ENCODE measurements at regions not wholly inside any gene's neighbourhood (a gene's known extent, or its start where the extent isn't known, plus 50 kb on each side); places are given as distances from the start of the nearest gene placed in this dataset.

DNA sequence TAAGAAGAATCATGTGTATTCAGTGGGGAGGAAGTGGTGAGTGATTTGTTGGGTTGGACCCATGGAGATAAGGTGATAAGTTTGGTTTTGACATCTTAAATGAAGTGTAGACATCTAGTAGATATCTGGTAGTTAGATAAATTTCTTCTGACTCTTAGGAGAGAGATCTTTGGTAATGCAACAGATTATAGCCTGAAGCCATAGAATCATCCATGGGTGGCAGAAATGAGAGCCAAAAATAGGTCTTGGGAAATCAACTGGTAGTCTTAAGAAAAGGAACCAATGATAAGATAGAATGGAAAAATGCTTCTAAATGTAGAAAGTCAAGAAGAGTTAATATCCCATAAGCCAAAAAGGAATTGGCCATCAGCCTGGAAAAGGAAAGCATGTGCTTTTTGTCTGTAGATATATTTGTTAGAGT is 532.7 kb upstream of the GRAMD2B start:
- TF ChIP-seq, protein P1, sequence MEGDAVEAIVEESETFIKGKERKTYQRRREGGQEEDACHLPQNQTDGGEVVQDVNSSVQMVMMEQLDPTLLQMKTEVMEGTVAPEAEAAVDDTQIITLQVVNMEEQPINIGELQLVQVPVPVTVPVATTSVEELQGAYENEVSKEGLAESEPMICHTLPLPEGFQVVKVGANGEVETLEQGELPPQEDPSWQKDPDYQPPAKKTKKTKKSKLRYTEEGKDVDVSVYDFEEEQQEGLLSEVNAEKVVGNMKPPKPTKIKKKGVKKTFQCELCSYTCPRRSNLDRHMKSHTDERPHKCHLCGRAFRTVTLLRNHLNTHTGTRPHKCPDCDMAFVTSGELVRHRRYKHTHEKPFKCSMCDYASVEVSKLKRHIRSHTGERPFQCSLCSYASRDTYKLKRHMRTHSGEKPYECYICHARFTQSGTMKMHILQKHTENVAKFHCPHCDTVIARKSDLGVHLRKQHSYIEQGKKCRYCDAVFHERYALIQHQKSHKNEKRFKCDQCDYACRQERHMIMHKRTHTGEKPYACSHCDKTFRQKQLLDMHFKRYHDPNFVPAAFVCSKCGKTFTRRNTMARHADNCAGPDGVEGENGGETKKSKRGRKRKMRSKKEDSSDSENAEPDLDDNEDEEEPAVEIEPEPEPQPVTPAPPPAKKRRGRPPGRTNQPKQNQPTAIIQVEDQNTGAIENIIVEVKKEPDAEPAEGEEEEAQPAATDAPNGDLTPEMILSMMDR (IDR thresholded peaks at IDR 0.05; ENCODE audit: low read depth, low read length, missing control alignments): no peak
- no peak for DNase-seq (ENCODE audit: low read depth)
- in situ Hi-C loops (cut with HindIII; ENCODE audit: low sequenced_read_pairs): no loop called here
- no peak overlapping the region for H3K4me3 ChIP-seq (ENCODE audit: low read depth, low read length)

DNA sequence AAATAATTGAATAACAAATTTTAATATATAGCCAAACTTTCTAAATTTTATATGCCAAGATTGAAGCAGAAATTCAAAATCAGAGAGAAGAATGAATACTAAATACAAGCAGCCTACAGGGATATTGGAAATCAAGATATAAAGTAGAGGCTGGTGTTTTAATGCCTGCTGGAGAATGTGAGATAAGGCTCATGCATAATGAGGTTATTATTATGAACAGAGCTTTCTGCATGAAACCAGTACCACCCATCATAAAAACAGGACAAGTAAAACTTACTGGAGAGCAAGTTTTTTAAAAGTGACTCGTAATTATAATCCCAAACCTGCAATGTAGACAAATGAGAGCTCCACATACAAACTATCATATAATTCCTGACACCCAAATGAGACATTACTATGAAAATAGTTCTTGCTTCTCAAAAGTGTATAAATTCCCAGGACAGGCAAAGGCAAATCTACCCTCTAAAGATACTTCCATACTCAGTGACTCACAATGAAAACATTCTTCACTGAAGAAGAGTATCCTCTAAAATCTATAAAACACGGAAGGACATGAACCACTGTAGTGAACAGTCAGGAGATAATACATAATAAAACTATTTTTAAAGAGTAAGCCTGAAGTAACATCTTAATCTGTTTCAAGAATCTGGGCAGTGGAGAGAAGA is 532.0 kb upstream of the GRAMD2B start:
- DNase-seq (ENCODE audit: low read depth): no peak
- TF ChIP-seq, protein P1 (IDR thresholded peaks at IDR 0.05; ENCODE audit: low read depth, low read length, missing control alignments): no peak
- H3K4me3 ChIP-seq (ENCODE audit: low read depth, low read length): no peak overlapping the region
- in situ Hi-C loops (cut with HindIII; ENCODE audit: low sequenced_read_pairs): no loop called here

DNA sequence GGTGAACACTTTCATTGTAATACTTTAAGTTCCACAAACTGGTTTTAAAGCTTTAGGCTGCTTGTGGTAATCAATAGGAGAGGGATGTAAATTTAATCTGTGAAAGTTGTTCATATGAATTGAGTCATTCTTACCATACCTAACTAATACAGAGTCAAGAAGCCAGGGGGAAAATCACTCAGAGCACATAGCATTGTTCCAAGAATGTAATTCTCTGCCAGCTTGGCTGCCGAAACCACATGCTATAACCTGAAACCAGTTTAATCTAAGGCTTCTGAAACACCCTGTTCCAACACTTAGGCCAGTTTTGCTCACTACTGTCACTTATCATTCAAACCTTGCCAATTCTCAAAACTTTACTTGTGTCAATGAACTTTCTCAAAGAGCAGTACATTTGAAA is 528.8 kb upstream of the GRAMD2B start:
- DNase-seq (ENCODE audit: low read depth): peak; percentile 58
- TF ChIP-seq, protein P1 (IDR thresholded peaks at IDR 0.05; ENCODE audit: low read depth, low read length, missing control alignments): no peak

DNA sequence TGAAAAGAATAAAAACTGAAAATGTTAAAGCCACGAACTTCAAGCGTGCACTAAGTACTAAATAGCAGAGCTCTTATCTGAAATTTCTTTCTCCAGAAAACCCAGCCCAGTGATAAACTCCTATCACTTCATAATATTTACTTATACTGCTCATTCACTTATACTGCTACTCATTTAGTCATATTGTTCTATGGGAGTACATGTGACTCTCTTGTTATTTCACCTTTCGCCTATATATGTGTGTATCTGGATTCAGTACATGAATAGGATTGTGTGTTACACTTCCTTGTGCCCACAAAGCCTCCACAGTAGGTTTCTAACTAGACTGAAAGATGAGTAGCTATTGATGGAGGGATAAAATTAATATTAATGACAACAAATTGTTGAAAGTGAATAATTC is 526.8 kb upstream of the GRAMD2B start:
- in situ Hi-C loops (cut with HindIII; ENCODE audit: low sequenced_read_pairs): no loop called here
- DNase-seq (ENCODE audit: low read depth): no peak
- TF ChIP-seq, protein P1 (IDR thresholded peaks at IDR 0.05; ENCODE audit: low read depth, low read length, missing control alignments): no peak
- no peak overlapping the region for H3K4me3 ChIP-seq (ENCODE audit: low read depth, low read length)

More for the DNA sequence above, 528.8 kb upstream of the GRAMD2B start:
- no peak overlapping the region for H3K4me3 ChIP-seq (ENCODE audit: low read depth, low read length)
- in situ Hi-C loops (cut with HindIII; ENCODE audit: low sequenced_read_pairs): no loop called here

DNA sequence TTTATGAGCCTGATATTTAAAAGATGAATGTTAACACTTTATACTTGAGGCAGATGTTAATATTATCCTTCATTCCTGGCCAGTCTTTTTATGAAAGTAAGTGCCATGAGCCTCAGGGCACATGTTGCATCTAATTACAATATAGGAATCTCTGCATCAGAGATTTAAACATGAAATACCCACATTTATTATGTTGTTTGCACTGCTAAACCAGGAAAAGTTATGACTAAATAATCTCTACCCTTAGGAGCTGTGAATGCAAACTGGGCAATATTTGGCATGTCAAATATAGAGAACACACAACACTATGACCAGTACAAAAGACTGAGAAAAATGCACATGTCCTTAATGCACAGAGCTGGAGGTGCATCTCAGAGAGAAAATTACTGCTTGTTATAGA is 526.1 kb upstream of the GRAMD2B start:
- in situ Hi-C loops (cut with HindIII; ENCODE audit: low sequenced_read_pairs): no loop called here
- DNase-seq (ENCODE audit: low read depth): no peak
- TF ChIP-seq, protein P1 (IDR thresholded peaks at IDR 0.05; ENCODE audit: low read depth, low read length, missing control alignments): no peak
- H3K4me3 ChIP-seq (ENCODE audit: low read depth, low read length): no peak overlapping the region

DNA sequence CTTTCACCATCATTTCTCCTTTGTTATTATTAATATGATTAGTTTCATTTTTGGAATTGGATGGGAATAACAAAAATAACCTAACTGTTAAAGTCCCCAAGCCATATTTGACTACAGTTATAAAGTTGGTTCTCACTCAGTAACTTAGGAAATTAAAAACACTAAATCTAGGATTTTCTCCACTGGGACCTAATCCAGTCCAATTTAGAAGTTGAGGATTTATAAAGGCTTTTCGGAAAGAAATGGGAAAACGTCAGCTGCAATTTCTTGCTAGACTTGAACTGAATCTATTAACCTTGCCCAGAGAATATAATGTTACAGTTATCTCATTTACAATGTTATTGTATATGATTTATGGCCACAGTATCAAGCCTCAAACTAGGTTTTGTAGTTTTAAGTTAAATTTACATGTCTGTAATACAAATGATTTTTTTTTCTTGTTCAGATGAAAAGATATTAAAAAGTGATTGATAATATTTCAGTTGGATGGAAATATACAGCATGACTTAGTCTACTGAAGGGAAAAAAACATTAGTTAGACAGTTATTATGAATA is 524.3 kb upstream of the GRAMD2B start:
- DNase-seq (ENCODE audit: low read depth): no peak
- TF ChIP-seq, protein P1 (IDR thresholded peaks at IDR 0.05; ENCODE audit: low read depth, low read length, missing control alignments): no peak
- H3K4me3 ChIP-seq (ENCODE audit: low read depth, low read length): no peak overlapping the region
- in situ Hi-C loops (cut with HindIII; ENCODE audit: low sequenced_read_pairs): no loop called here
